ENCODE measurements at regions not wholly inside any gene's neighbourhood (a gene's known extent, or its start where the extent isn't known, plus 50 kb on each side); places are given as distances from the start of the nearest gene placed in this dataset.

- no peak for DNase-seq (ENCODE audit: low read depth)
- no peak for TF ChIP-seq CTCF (IDR thresholded peaks at IDR 0.05; ENCODE audit: low read depth, low read length, missing control alignments)
- no peak overlapping the region for H3K4me3 ChIP-seq (ENCODE audit: low read depth, low read length)
Observed at GRCh38 chr1:101088431-101088830, 62.8 kb upstream of the DPH5 start.

- H3K4me3 ChIP-seq (ENCODE audit: low read depth, low read length) = no peak overlapping the region
- TF ChIP-seq CTCF (IDR thresholded peaks at IDR 0.05; ENCODE audit: low read depth, low read length, missing control alignments) = no peak
- DNase-seq (ENCODE audit: low read depth) = no peak
Observed at GRCh38 chr1:101086783-101087182, 61.2 kb upstream of the DPH5 start.

GRCh38 chr1:101081496-101082488 lies 56.2 kb upstream of the DPH5 start:
- no peak overlapping the region for H3K4me3 ChIP-seq (ENCODE audit: low read depth, low read length)
- TF ChIP-seq CTCF (IDR thresholded peaks at IDR 0.05; ENCODE audit: low read depth, low read length, missing control alignments) = no peak
- DNase-seq (ENCODE audit: low read depth) = no peak

GRCh38 chr1:101080859-101081258 lies 55.3 kb upstream of the DPH5 start:
- H3K4me3 ChIP-seq (ENCODE audit: low read depth, low read length) = no peak overlapping the region
- no peak for TF ChIP-seq CTCF (IDR thresholded peaks at IDR 0.05; ENCODE audit: low read depth, low read length, missing control alignments)
- DNase-seq (ENCODE audit: low read depth) = no peak

GRCh38 chr1:101079341-101079740 lies 53.8 kb upstream of the DPH5 start:
- no peak overlapping the region for H3K4me3 ChIP-seq (ENCODE audit: low read depth, low read length)
- TF ChIP-seq CTCF (IDR thresholded peaks at IDR 0.05; ENCODE audit: low read depth, low read length, missing control alignments) = no peak
- no peak for DNase-seq (ENCODE audit: low read depth)

GRCh38 chr1:101077849-101078248 lies 52.3 kb upstream of the DPH5 start:
- DNase-seq (ENCODE audit: low read depth) = no peak
- H3K4me3 ChIP-seq (ENCODE audit: low read depth, low read length) = no peak overlapping the region
- TF ChIP-seq CTCF (IDR thresholded peaks at IDR 0.05; ENCODE audit: low read depth, low read length, missing control alignments) = no peak

GRCh38 chr1:101075926-101076325 lies 50.3 kb upstream of the DPH5 start:
- DNase-seq (ENCODE audit: low read depth) = no peak
- H3K4me3 ChIP-seq (ENCODE audit: low read depth, low read length) = no peak overlapping the region
- no peak for TF ChIP-seq CTCF (IDR thresholded peaks at IDR 0.05; ENCODE audit: low read depth, low read length, missing control alignments)

All from GM12864 (cell line).